Stimulated activated naive CD4-positive, alpha-beta T cell treated with Interleukin-2 at 50 U/mL for 16 hours (primary cell): ENCODE measurements at regions not wholly inside any gene's neighbourhood (a gene's known extent, or its start where the extent isn't known, plus 50 kb on each side); places are given as distances from the start of the nearest gene placed in this dataset.

Source experiments
- DNase-seq: peaks from one replicate; lab custom pipeline; 2025; lab: John Stamatoyannopoulos, UW

- DNase-seq, result no peak
Observed at GRCh38 chr9:95757439-95757838, 118.1 kb upstream of the ERCC6L2 start.

- DNase-seq, result no peak
Observed at GRCh38 chr9:95756986-95757385, 118.5 kb upstream of the ERCC6L2 start.

GRCh38 chr9:95756101-95756500, 119.4 kb upstream of the ERCC6L2 start:
- DNase-seq, result no peak

- no peak for DNase-seq
Observed at GRCh38 chr9:95755421-95755730, 120.1 kb upstream of the ERCC6L2 start.

- DNase-seq, result no peak
Observed at GRCh38 chr9:95754533-95755420, 120.7 kb upstream of the ERCC6L2 start.

- DNase-seq, result no peak
Observed at GRCh38 chr9:95753762-95754465, 121.6 kb upstream of the ERCC6L2 start.

GRCh38 chr9:95752129-95752731, 123.3 kb upstream of the ERCC6L2 start:
- no peak for DNase-seq

- DNase-seq, result no peak
Observed at GRCh38 chr9:95751520-95751790, 124.0 kb upstream of the ERCC6L2 start.

- no peak for DNase-seq
Observed at GRCh38 chr9:95750725-95751519, 124.6 kb upstream of the ERCC6L2 start.

- DNase-seq, result no peak
Observed at GRCh38 chr9:95749493-95749892, 126.0 kb upstream of the ERCC6L2 start.

GRCh38 chr9:95746408-95747180, 128.9 kb upstream of the ERCC6L2 start:
- no peak for DNase-seq

- no peak for DNase-seq
Observed at GRCh38 chr9:95742821-95743220, 132.7 kb upstream of the ERCC6L2 start.

GRCh38 chr9:95741631-95742030, 133.9 kb upstream of the ERCC6L2 start:
- no peak for DNase-seq

GRCh38 chr9:95740217-95741004, 135.1 kb upstream of the ERCC6L2 start:
- DNase-seq, result no peak

- no peak for DNase-seq
Observed at GRCh38 chr9:95738438-95738837, 137.1 kb upstream of the ERCC6L2 start.

- no peak for DNase-seq
Observed at GRCh38 chr9:95736891-95737522, 138.5 kb upstream of the ERCC6L2 start.

GRCh38 chr9:95736370-95736769, 139.1 kb upstream of the ERCC6L2 start:
- no peak for DNase-seq

- no peak for DNase-seq
Observed at GRCh38 chr9:95735701-95736100, 139.8 kb upstream of the ERCC6L2 start.

- no peak for DNase-seq
Observed at GRCh38 chr9:95733741-95734666, 141.5 kb upstream of the ERCC6L2 start.
